GM23338 (cell line): ENCODE measurements at regions not wholly inside any gene's neighbourhood (a gene's known extent, or its start where the extent isn't known, plus 50 kb on each side); places are given as distances from the start of the nearest gene placed in this dataset.
A peak's percentile ranks its signal among the peaks of the same experiment; 100 is the strongest.

Experiments used
- ATAC-seq: fragments of 200-7000 bp; cut with Tn5 transposase; 3 replicates; pipeline ENCODE4 v1.9.1; 2020
- DNase-seq: peaks from one replicate; pipeline ENCODE4 v3.0.0-alpha.2; 2015; ENCODE audit warnings: low spot score
- H2AFZ ChIP-seq: fragments of 200-600 bp; sonication (generic); 2 replicates; pipeline ENCODE4 v1.8.0; 2016; ENCODE audit warnings: antibody characterized with exemption, mild to moderate bottlenecking, moderate library complexity
- H3F3A ChIP-seq: fragments of 200-600 bp; sonication (generic); replicated peaks from 2 replicates; pipeline ENCODE4 v1.8.0; 2017; ENCODE audit warnings: antibody characterized with exemption, mixed run types, low read depth
- H3K27ac ChIP-seq: fragments of 200-600 bp; sonication (generic); 2 replicates; pipeline ENCODE4 v1.6.1; 2016; ENCODE audit warnings: low read depth
- H3K27me3 ChIP-seq: fragments of 200-600 bp; sonication (generic); 2 replicates; pipeline ENCODE4 v1.8.0; 2016; ENCODE audit warnings: mild to moderate bottlenecking, mixed run types, moderate library complexity; ENCODE audit not compliant: insufficient read depth
- H3K36me3 ChIP-seq: fragments of 200-600 bp; sonication (generic); 2 replicates; pipeline ENCODE4 v1.8.0; 2016; ENCODE audit warnings: mild to moderate bottlenecking; ENCODE audit not compliant: insufficient read depth
- H3K4me1 ChIP-seq: fragments of 200-600 bp; sonication (generic); 2 replicates; pipeline ENCODE4 v1.8.0; 2016; ENCODE audit warnings: mild to moderate bottlenecking, moderate library complexity; ENCODE audit not compliant: insufficient read depth
- H3K4me2 ChIP-seq: fragments of 200-600 bp; sonication (generic); 2 replicates; pipeline ENCODE4 v1.7.1; 2017; ENCODE audit warnings: mixed run types
- H3K4me3 ChIP-seq: fragments of 200-600 bp; sonication (generic); 2 replicates; pipeline ENCODE4 v1.6.1; 2016; ENCODE audit warnings: mixed run types
- H3K79me2 ChIP-seq: fragments of 200-600 bp; sonication (generic); replicated peaks from 2 replicates; pipeline ENCODE4 v1.8.0; 2017; ENCODE audit warnings: mild to moderate bottlenecking; ENCODE audit not compliant: insufficient read depth
- H3K9me2 ChIP-seq: fragments of 200-600 bp; sonication (generic); 2 replicates; pipeline ENCODE4 v1.8.0; 2017; ENCODE audit not compliant: insufficient read depth
- H4K20me1 ChIP-seq: fragments of 200-600 bp; sonication (generic); replicated peaks from 2 replicates; pipeline ENCODE4 v1.8.0; 2017; ENCODE audit warnings: mild to moderate bottlenecking; ENCODE audit not compliant: insufficient read depth
- H3K27ac Mint-ChIP-seq: 2 replicates; pipeline ENCODE4 v1.8.0; 2020; ENCODE audit warnings: inconsistent platforms, mild to moderate bottlenecking, moderate library complexity, mixed read lengths
- H3K27me3 Mint-ChIP-seq: 3 replicates; pipeline ENCODE4 v1.8.0; 2022; ENCODE audit warnings: low read depth, mild to moderate bottlenecking, moderate library complexity, mixed read lengths, inconsistent platforms; ENCODE audit not compliant: insufficient read depth, poor library complexity
- H3K36me3 Mint-ChIP-seq: 3 replicates; pipeline ENCODE4 v1.8.0; 2021; ENCODE audit warnings: low read depth, mild to moderate bottlenecking, inconsistent platforms, moderate library complexity, mixed read lengths
- H3K4me1 Mint-ChIP-seq: 3 replicates; pipeline ENCODE4 v1.8.0; 2020; ENCODE audit warnings: mild to moderate bottlenecking, inconsistent platforms, mixed read lengths
- H3K4me3 Mint-ChIP-seq: 3 replicates; pipeline ENCODE4 v1.8.0; 2021; ENCODE audit warnings: moderate library complexity, mild to moderate bottlenecking, inconsistent platforms, mixed read lengths
- H3K9me3 Mint-ChIP-seq: 3 replicates; pipeline ENCODE4 v1.8.0; 2020; ENCODE audit warnings: moderate library complexity, mild to moderate bottlenecking, inconsistent platforms, mixed read lengths
- CREB1 ChIP-seq: fragments of 250-450 bp; sonication (Bioruptor Pico); IDR thresholded peaks from 2 replicates; pipeline ENCODE4 v1.5.0; 2020; ENCODE audit warnings: low read depth, mild to moderate bottlenecking, moderate library complexity
- ETS1 ChIP-seq: IDR thresholded peaks from 2 replicates; pipeline ENCODE4 v1.6.1; 2016; ENCODE audit warnings: antibody characterized with exemption
- EZH2 ChIP-seq: fragments of 200-600 bp; sonication (generic); IDR thresholded peaks from one replicate; pipeline ENCODE4 v1.8.0; 2017; ENCODE audit warnings: antibody characterized with exemption, mild to moderate bottlenecking, low read depth; ENCODE audit not compliant: unreplicated experiment
- EZH2phosphoT487 ChIP-seq: fragments of 200-600 bp; sonication (generic); IDR thresholded peaks from one replicate; pipeline ENCODE4 v1.8.1; 2018; ENCODE audit warnings: antibody characterized with exemption; ENCODE audit not compliant: unreplicated experiment
- POLR2AphosphoS5 ChIP-seq: IDR thresholded peaks from 2 replicates; pipeline ENCODE4 v1.6.1; 2016; ENCODE audit warnings: antibody characterized with exemption, low read depth
- ZNF114 ChIP-seq: fragments of 250-450 bp; sonication (Bioruptor Pico); IDR thresholded peaks from 2 replicates; pipeline ENCODE4 v1.5.0; 2020; ENCODE audit warnings: mild to moderate bottlenecking, moderate library complexity
- ZNF331 ChIP-seq: fragments of 250-450 bp; sonication (Bioruptor Pico); IDR thresholded peaks from 2 replicates; pipeline ENCODE4 v1.5.0; 2020; ENCODE audit warnings: low read depth, mild to moderate bottlenecking, moderate library complexity
- TF ChIP-seq, protein P1 (sequence below): fragments of 250-450 bp; sonication (Bioruptor Pico); IDR thresholded peaks from 2 replicates; pipeline ENCODE4 v1.5.0; 2020; ENCODE audit warnings: mild to moderate bottlenecking, moderate library complexity
- TF ChIP-seq, protein P2 (sequence below): IDR thresholded peaks from one replicate; pipeline ENCODE4 v1.6.1; 2018; ENCODE audit warnings: antibody characterized with exemption; ENCODE audit not compliant: unreplicated experiment

DNA sequence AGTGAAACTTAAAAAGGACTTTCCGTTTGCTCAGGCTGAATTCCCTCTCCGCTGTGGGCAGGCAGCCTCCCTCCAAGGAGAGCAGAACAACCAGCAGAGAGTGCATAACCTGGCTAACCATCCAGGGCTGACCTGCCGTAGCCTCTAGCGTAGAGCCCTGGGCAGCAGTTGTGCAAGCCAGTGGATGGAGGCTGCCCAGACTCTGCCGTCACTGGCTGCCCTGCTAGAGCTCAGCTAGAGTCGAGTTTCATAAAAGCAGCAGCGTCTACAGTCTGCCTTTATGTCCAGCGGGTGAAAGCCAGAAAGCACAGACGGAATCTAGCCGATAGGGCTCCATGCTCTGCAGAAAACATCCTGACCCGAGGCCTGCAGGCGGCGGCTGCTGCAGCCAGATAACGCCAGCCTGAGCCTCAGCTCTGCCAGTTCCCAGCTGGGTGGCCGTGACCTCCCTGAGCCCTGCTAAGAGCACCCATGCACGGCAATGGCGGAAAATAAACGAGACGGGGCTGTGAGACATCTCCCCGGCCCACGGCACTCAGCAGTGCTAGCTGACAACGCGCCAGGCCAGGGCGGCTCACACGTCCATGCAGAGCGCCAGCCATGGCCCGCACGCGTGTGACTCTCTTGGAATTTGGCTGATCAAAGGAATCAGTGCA is 231.3 kb downstream of the ENGASE start:
- Histone ChIP-seq H3K27me3 (no peaks in the 10 kb centered on the region), H3K4me2 (no peak overlapping the region), H2AFZ (peak overlapping the region; percentile 47; the same call in 1 of the 2 replicates), H3F3A (no peaks in the 10 kb centered on the region), H3K36me3 (no peaks in the 10 kb centered on the region), H3K9me2 (no peaks in the 10 kb centered on the region), H3K79me2 (no peaks in the 10 kb centered on the region), H3K4me1 (0 out of 2 replicates have a peak, but pooled peaks cover 3% of the 10 kb centered on the region), H4K20me1 (no peaks in the 10 kb centered on the region), H3K4me3 (no peak overlapping the region), H3K27ac (no peak overlapping the region)
- H3K4me3 Mint-ChIP-seq: no peak overlapping the region
- peak; percentile 42 for ATAC-seq
- H3K27me3 Mint-ChIP-seq: peaks cover 5% of the 10 kb centered on the region
- peaks cover 14% of the 10 kb centered on the region for H3K4me1 Mint-ChIP-seq
- no peak overlapping the region for H3K27ac Mint-ChIP-seq
- H3K9me3 Mint-ChIP-seq: no peaks in the 10 kb centered on the region; the same call in 2 of the 3 replicates
- TF ChIP-seq ZNF331 (no peak), CREB1 (CRISPR knock-in tag) (no peak)
- no peak for DNase-seq
- H3K36me3 Mint-ChIP-seq: no peaks in the 10 kb centered on the region

DNA sequence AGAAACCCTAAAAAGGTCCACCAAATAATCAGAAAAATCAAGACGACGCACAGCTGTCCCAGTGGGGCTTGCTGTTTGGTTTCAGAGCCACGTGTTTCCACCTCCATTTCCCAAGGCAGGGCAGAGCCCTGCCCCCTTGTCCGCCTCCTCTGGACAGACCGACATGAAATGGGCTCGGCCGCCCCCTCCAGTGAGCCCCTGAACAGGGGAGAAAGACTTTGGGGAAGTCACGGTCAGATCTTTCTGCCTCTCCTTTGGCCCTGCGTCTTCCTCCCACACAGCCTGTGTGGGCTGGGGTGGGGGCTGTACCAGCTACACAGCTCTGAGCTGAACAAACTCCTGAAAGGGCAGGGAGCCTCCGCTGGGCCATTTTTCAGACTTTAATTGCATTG is 230.7 kb downstream of the ENGASE start:
- no peak overlapping the region for H3K4me3 ChIP-seq
- H3K27ac Mint-ChIP-seq: no peak overlapping the region
- no peak overlapping the region for H3K27ac ChIP-seq
- 0 out of 2 replicates have a peak, but pooled peaks cover 3% of the 10 kb centered on the region for H3K4me1 ChIP-seq
- DNase-seq: no peak
- H3K4me3 Mint-ChIP-seq: no peak overlapping the region; the same call in 2 of the 3 replicates
- no peaks in the 10 kb centered on the region for H3K27me3 ChIP-seq
- H3K4me2 ChIP-seq: no peak overlapping the region
- H4K20me1 ChIP-seq: no peaks in the 10 kb centered on the region
- no peaks in the 10 kb centered on the region for H3K36me3 ChIP-seq
- peak; percentile 10; the same call in 2 of the 3 replicates for ATAC-seq
- H2AFZ ChIP-seq: no peak overlapping the region
- no peaks in the 10 kb centered on the region for H3K9me2 ChIP-seq
- peaks cover 6% of the 10 kb centered on the region for H3K27me3 Mint-ChIP-seq
- H3K9me3 Mint-ChIP-seq: no peaks in the 10 kb centered on the region; the same call in 2 of the 3 replicates
- no peaks in the 10 kb centered on the region for H3K79me2 ChIP-seq
- H3F3A ChIP-seq: no peaks in the 10 kb centered on the region
- no peaks in the 10 kb centered on the region for H3K36me3 Mint-ChIP-seq
- peaks cover 14% of the 10 kb centered on the region for H3K4me1 Mint-ChIP-seq
- TF ChIP-seq CREB1 (CRISPR knock-in tag) (no peak), ETS1 (no peak), ZNF114 (CRISPR knock-in tag) (no peak), POLR2AphosphoS5 (no peak), EZH2 (no peak), EZH2phosphoT487 (no peak), ZNF331 (no peak)
- TF ChIP-seq, protein P1, sequence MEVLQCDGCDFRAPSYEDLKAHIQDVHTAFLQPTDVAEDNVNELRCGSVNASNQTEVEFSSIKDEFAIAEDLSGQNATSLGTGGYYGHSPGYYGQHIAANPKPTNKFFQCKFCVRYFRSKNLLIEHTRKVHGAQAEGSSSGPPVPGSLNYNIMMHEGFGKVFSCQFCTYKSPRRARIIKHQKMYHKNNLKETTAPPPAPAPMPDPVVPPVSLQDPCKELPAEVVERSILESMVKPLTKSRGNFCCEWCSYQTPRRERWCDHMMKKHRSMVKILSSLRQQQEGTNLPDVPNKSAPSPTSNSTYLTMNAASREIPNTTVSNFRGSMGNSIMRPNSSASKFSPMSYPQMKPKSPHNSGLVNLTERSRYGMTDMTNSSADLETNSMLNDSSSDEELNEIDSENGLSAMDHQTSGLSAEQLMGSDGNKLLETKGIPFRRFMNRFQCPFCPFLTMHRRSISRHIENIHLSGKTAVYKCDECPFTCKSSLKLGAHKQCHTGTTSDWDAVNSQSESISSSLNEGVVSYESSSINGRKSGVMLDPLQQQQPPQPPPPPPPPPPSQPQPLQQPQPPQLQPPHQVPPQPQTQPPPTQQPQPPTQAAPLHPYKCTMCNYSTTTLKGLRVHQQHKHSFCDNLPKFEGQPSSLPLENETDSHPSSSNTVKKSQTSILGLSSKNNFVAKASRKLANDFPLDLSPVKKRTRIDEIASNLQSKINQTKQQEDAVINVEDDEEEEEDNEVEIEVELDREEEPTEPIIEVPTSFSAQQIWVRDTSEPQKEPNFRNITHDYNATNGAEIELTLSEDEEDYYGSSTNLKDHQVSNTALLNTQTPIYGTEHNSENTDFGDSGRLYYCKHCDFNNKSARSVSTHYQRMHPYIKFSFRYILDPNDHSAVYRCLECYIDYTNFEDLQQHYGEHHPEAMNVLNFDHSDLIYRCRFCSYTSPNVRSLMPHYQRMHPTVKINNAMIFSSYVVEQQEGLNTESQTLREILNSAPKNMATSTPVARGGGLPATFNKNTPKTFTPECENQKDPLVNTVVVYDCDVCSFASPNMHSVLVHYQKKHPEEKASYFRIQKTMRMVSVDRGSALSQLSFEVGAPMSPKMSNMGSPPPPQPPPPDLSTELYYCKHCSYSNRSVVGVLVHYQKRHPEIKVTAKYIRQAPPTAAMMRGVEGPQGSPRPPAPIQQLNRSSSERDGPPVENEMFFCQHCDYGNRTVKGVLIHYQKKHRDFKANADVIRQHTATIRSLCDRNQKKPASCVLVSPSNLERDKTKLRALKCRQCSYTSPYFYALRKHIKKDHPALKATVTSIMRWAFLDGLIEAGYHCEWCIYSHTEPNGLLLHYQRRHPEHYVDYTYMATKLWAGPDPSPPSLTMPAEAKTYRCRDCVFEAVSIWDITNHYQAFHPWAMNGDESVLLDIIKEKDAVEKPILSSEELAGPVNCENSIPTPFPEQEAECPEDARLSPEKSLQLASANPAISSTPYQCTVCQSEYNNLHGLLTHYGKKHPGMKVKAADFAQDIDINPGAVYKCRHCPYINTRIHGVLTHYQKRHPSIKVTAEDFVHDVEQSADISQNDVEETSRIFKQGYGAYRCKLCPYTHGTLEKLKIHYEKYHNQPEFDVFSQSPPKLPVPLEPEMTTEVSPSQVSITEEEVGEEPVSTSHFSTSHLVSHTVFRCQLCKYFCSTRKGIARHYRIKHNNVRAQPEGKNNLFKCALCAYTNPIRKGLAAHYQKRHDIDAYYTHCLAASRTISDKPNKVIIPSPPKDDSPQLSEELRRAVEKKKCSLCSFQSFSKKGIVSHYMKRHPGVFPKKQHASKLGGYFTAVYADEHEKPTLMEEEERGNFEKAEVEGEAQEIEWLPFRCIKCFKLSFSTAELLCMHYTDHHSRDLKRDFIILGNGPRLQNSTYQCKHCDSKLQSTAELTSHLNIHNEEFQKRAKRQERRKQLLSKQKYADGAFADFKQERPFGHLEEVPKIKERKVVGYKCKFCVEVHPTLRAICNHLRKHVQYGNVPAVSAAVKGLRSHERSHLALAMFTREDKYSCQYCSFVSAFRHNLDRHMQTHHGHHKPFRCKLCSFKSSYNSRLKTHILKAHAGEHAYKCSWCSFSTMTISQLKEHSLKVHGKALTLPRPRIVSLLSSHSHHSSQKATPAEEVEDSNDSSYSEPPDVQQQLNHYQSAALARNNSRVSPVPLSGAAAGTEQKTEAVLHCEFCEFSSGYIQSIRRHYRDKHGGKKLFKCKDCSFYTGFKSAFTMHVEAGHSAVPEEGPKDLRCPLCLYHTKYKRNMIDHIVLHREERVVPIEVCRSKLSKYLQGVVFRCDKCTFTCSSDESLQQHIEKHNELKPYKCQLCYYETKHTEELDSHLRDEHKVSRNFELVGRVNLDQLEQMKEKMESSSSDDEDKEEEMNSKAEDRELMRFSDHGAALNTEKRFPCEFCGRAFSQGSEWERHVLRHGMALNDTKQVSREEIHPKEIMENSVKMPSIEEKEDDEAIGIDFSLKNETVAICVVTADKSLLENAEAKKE (CRISPR knock-in tag): no peak
- TF ChIP-seq, protein P2, sequence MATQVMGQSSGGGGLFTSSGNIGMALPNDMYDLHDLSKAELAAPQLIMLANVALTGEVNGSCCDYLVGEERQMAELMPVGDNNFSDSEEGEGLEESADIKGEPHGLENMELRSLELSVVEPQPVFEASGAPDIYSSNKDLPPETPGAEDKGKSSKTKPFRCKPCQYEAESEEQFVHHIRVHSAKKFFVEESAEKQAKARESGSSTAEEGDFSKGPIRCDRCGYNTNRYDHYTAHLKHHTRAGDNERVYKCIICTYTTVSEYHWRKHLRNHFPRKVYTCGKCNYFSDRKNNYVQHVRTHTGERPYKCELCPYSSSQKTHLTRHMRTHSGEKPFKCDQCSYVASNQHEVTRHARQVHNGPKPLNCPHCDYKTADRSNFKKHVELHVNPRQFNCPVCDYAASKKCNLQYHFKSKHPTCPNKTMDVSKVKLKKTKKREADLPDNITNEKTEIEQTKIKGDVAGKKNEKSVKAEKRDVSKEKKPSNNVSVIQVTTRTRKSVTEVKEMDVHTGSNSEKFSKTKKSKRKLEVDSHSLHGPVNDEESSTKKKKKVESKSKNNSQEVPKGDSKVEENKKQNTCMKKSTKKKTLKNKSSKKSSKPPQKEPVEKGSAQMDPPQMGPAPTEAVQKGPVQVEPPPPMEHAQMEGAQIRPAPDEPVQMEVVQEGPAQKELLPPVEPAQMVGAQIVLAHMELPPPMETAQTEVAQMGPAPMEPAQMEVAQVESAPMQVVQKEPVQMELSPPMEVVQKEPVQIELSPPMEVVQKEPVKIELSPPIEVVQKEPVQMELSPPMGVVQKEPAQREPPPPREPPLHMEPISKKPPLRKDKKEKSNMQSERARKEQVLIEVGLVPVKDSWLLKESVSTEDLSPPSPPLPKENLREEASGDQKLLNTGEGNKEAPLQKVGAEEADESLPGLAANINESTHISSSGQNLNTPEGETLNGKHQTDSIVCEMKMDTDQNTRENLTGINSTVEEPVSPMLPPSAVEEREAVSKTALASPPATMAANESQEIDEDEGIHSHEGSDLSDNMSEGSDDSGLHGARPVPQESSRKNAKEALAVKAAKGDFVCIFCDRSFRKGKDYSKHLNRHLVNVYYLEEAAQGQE: no peak
